Stimulated activated CD4-positive, alpha-beta T cell treated with anti-CD3 and anti-CD28 coated beads, Interleukin-4, amount 100 ng/mL, for 1 hour (primary cell): ENCODE measurements at regions not wholly inside any gene's neighbourhood (a gene's known extent, or its start where the extent isn't known, plus 50 kb on each side); places are given as distances from the start of the nearest gene placed in this dataset.

ENCODE experiments used
- DNase-seq: peaks from one replicate; pipeline ENCODE4 v3.0.0-alpha.2; 2020

- no peak for DNase-seq
Measured at GRCh38 chr6:156509496-156509895, 267.7 kb upstream of the ARID1B start.

- no peak for DNase-seq
Measured at GRCh38 chr6:156508923-156509322, 268.3 kb upstream of the ARID1B start.

- DNase-seq, result no peak
Measured at GRCh38 chr6:156508126-156508525, 269.1 kb upstream of the ARID1B start.

- DNase-seq, result no peak
Measured at GRCh38 chr6:156507656-156508055, 269.5 kb upstream of the ARID1B start.

- no peak for DNase-seq
Measured at GRCh38 chr6:156507106-156507505, 270.1 kb upstream of the ARID1B start.

- DNase-seq, result no peak
Measured at GRCh38 chr6:156502969-156503504, 274.1 kb upstream of the ARID1B start.

- no peak for DNase-seq
Measured at GRCh38 chr6:156497618-156498017, 279.6 kb upstream of the ARID1B start.

- no peak for DNase-seq
Measured at GRCh38 chr6:156487877-156488276, 289.3 kb upstream of the ARID1B start.

- DNase-seq, result no peak
Measured at GRCh38 chr6:156485150-156485549, 292.0 kb upstream of the ARID1B start.

GRCh38 chr6:156474507-156475120, 302.6 kb upstream of the ARID1B start:
- DNase-seq, result no peak

GRCh38 chr6:156471000-156471399, 306.2 kb upstream of the ARID1B start:
- no peak for DNase-seq

GRCh38 chr6:156464100-156464878, 312.9 kb upstream of the ARID1B start:
- no peak for DNase-seq

GRCh38 chr6:156461647-156462046, 315.5 kb upstream of the ARID1B start:
- no peak for DNase-seq

GRCh38 chr6:156457601-156458000, 319.6 kb upstream of the ARID1B start:
- DNase-seq, result no peak

- DNase-seq, result no peak
Measured at GRCh38 chr6:156455847-156456246, 321.3 kb upstream of the ARID1B start.

GRCh38 chr6:156454867-156455266, 322.3 kb upstream of the ARID1B start:
- no peak for DNase-seq

- no peak for DNase-seq
Measured at GRCh38 chr6:156451726-156452125, 325.5 kb upstream of the ARID1B start.

- no peak for DNase-seq
Measured at GRCh38 chr6:156451088-156451487, 326.1 kb upstream of the ARID1B start.

GRCh38 chr6:156450421-156450820, 326.8 kb upstream of the ARID1B start:
- no peak for DNase-seq

GRCh38 chr6:156449569-156449968, 327.6 kb upstream of the ARID1B start:
- no peak for DNase-seq

GRCh38 chr6:156449128-156449527, 328.1 kb upstream of the ARID1B start:
- DNase-seq, result no peak

GRCh38 chr6:156448579-156448978, 328.6 kb upstream of the ARID1B start:
- DNase-seq, result no peak

GRCh38 chr6:156440688-156441087, 336.5 kb upstream of the ARID1B start:
- no peak for DNase-seq

- DNase-seq, result no peak
Measured at GRCh38 chr6:156438350-156438923, 338.7 kb upstream of the ARID1B start.
